IMR-90 (cell line): ENCODE measurements at regions not wholly inside any gene's neighbourhood (a gene's known extent, or its start where the extent isn't known, plus 50 kb on each side); places are given as distances from the start of the nearest gene placed in this dataset.

Experiments used
- CTCF ChIP-seq: conservative IDR thresholded peaks from 2 replicates; pipeline ENCODE4 v1.5.1; 2012; ENCODE audit warnings: mild to moderate bottlenecking, low read depth, low read length, improper control_type of control experiment
- FOS ChIP-seq: fragments of 150-350 bp; IDR thresholded peaks from 2 replicates; pipeline ENCODE4 v1.6.1; 2016; ENCODE audit warnings: low read depth, low read length
- MXI1 ChIP-seq: IDR thresholded peaks from 2 replicates; pipeline ENCODE4 v1.6.1; 2012; ENCODE audit warnings: low read depth, mild to moderate bottlenecking, low read length, moderate library complexity, borderline replicate concordance
- POLR2A ChIP-seq: IDR thresholded peaks from 2 replicates; pipeline ENCODE4 v1.6.1; 2012; ENCODE audit warnings: mild to moderate bottlenecking, low read depth, low read length
- RFX5 ChIP-seq: IDR thresholded peaks from 2 replicates; pipeline ENCODE4 v1.8.0; 2012; ENCODE audit warnings: low read depth, mild to moderate bottlenecking, low read length, moderate library complexity

DNA sequence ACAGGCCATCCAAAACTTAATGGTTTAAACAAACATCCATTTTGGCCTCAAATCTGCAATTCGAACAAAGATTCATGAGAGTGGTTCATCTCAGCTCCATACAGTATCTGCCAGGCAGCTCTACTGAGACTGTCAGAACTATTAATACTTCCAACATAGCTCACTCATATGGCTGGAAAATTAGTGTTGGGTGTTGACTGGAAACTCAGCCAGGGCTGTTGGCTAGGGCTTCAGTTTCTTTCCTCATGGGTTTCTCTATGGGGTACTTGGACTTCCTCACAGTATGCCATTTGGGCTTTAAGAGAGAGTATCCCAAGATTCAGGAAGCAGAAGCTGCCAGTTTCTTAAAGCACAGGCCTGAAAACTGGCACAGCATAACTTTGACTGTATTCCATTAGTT, 240.3 kb downstream of the TPBG start:
- no peak for TF ChIP-seq CTCF
- no peak for TF ChIP-seq POLR2A
- no peak for TF ChIP-seq RFX5
- no peak for TF ChIP-seq FOS
- TF ChIP-seq MXI1: no peak
